ENCODE measurements at regions not wholly inside any gene's neighbourhood (a gene's known extent, or its start where the extent isn't known, plus 50 kb on each side); places are given as distances from the start of the nearest gene placed in this dataset.
"Not testable (repeated sequence)": the region's sequence is repeated elsewhere in the genome, so short reads cannot be mapped to it uniquely, and the experiment has no call there.

DNA sequence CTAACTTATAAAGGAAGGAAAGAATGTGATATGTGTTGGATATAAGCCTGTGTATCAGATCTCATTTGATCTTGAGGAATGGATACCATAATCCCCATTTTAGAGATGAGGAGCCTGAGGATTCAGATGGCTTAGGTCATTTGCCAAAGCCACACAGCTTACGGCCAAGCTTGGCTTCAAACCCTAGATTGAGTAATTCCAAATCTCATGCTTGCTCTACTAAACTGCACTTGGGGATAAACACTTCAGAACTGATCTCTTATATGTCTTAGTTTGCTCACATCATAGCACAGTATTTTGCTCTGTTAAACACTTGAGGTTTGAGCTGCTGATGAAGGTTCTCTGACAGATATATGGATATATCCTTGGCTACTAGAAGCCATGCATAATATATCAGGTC is 504.4 kb downstream of the NTRK2 start:
- no peak for DNase-seq
- intact Hi-C loops (cut with DNase I): no loop called here

DNA sequence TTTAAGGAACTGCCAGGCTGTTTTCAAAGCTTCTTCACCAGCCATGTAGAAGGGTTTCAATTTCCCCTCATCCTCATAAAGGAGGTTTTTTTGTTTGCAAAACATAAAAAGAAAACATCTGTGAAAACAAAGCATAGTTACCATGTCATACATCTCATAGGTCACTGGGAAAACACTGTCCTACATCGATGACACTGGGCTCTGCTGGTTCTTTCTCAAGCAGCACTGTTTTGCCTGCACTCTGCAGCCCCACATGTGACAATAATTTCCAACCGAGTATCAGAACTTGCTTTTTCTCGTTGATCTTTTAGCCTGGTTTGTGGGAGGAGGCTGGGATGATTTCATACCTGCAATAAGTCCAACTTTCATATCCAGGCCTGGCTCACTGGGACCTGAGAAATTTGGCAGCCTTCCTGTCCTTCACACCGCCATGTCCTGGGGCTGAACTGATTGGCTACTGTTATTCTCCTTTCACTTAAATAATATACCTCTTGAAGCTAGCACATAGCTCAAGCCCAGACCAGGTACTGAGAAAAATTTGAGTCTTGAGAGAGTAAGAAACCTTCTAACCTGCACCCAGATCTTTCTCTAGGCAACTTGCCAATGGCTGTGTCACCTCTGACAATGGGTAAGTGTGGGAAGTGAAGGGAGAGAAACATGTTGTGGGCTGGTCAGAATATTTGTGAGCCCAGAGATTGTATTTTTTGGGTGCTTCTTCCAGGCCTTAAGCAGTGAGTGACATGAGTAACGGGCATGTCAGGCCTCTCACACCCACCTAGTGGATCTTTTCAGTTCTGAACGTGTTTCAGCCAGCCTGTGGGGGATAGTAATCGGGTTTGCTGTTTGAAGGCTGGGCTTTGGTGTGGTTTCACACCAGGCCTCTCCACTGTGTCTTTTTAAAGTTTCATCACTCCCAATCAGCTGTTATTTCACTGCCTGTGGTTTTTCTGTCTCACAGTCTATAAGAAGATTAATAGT is 502.8 kb downstream of the NTRK2 start:
- intact Hi-C loops (cut with DNase I): no loop called here
- ATAC-seq (peak; percentile 64 to 68), DNase-seq (no peak)

More for the DNA sequence above, 504.4 kb downstream of the NTRK2 start:
- ATAC-seq: no peak

DNA sequence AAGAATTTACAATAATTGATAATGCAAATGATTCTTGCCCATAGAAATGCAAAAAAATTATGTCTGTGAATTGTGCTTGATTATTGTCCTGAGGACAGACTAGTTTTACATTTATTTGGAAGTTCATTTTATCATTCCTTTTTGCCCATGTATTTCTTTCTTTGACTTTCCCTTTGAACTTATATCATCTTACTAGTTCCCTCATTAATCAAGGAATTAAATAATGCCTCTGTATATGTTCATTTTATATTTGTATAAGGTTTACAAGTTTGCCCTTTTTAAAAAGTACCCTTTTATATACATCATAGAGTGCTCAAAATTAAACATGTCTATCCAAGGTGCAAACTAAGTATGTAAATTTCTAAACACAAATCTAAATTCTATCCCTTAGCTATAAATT is 501.6 kb downstream of the NTRK2 start:
- intact Hi-C loops (cut with DNase I): no loop called here
- DNase-seq: no peak
- ATAC-seq: no peak

DNA sequence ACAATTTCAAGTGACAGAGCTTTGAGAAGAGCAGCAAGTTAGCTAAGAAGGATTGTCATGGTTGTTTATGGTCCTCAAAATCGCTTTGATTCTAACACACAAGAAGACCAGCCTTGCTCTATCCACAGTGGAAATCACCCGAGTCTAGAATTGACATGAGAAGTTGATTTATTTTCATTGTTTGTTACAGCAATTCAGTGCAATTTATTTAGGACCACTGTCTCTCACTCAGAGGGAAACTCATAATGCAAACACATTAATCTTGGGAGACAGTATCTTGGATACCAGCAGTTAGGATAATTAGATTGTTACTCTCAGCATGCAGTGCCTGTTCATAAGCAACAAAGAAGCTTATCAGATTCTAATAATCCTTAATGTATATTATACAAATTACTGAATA is 498.9 kb downstream of the NTRK2 start:
- no peak for DNase-seq
- no peak for ATAC-seq
- intact Hi-C loops (cut with DNase I): no loop called here

DNA sequence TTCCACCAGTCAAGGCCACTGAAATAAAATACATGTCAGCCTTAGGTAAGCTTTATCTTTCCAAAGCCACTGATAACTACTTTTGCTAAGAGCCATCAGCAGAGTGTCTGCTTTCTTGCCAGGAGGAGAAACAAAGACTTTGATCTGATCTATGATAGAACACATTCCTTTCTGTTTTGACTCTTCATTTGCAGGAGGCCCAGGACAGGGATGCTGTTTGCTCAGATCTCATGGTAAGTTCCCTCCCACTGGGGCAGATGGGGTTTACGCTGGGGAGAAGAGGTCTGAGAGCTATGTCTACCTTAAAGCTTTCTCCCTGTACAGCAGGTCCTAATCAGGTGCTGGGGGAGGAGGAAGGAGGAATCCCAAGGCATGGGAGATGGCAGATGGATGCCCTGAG is 497.6 kb downstream of the NTRK2 start:
- ATAC-seq (no peak), DNase-seq (no peak)
- intact Hi-C loops (cut with DNase I): no loop called here

DNA sequence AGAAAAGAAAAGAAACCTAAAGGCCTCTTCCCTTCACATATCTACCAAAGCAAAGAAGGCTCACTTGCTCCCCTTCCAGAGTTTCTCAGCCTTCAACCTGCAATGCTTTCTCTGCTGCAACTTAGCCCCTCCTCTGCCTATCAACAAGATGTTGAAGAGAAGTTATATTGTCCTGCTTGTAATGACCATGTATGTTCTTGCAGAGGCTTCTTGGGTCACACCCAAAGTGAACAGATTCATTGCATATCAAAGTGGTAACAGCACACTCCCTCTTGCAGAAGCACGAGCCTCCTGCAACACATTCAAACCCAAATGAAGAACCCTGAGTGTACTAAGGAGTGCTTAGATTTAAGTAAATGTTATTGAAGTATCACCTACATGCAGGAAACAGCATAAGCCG is 494.3 kb downstream of the NTRK2 start:
- DNase-seq: no peak
- intact Hi-C loops (cut with DNase I): no loop called here

DNA sequence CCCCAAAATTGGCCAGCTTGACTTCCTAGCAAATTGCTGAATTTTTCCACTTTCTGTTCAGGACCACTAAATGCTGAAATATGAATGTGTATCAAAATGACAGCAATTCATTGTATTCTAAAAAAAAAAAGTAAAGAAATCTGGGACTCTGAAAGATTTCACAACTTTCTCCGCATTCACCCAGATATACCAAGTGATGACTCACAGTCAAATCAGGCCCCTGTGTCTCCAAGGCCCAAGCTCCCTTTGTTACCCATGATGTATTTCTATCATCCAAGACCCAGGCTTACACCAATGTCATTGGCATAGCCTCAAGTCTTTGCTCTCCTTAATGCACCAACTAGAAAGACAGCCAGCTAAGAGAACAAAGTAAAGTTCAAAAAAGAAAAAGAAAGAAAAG is 493.9 kb downstream of the NTRK2 start:
- no peak for DNase-seq
- intact Hi-C loops (cut with DNase I): no loop called here
- ATAC-seq: no peak

More for the DNA sequence above, 494.3 kb downstream of the NTRK2 start:
- ATAC-seq: no peak

DNA sequence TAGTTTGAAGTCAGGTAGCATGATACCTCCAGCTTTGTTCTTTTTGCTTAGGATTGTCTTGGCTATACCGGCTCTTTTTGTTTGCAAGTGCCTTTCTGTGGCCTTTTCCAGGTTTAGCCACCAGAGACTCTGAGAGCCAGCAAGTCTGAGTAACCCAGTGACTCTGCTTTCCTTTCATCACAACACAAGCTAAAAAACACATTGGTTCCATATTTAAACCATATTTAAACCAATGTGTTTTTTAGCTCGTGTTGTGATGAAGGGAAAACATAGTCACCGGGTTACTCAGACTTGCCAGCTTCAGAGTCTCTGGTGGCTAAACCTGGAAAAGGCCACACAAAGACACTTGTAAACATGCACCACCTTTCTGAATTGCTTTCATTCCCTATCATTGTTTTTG is 493.3 kb downstream of the NTRK2 start:
- no peak for ATAC-seq
- intact Hi-C loops (cut with DNase I): no loop called here
- no peak for DNase-seq

DNA sequence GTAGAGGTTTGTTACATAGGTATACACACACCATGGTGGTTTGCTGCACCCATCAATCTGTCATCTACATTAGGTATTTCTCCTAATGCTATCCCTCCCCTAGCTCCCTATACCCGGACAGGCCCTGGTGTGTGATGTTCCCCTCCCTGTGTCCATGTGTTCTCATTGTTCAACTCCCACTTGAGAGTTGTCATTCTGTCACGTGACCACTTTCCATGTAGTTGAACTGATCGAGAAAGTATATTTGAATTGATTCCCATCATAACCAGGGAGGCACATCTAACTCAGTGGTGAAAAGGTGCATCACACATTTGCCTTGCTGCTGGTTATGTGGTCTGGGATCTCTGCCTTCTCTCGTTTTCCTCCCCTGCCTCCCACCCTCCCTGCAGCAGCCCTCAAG is 491.4 kb downstream of the NTRK2 start:
- DNase-seq; ATAC-seq; intact Hi-C loops (cut with DNase I): not testable (repeated sequence)

DNA sequence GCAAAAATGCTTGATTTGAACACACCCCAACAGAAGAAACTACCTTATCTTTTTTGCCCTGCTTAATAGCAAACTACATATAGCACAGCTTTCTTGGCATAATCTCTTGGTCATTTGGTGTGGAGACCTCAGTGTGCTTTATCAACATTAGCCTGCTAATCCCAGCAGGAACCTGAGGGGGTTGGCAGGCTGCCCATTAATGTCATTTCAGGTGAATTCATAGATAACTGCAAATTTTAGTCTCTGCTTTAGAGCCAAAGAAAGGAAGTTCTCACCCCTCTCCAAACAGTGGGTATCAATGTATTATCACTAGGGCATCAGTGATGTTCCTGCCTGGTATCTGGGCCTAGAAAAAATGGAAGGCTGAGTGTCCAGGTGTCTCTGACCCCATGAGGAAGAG is 489.0 kb downstream of the NTRK2 start:
- ATAC-seq (no peak), DNase-seq (no peak)
- intact Hi-C loops (cut with DNase I): no loop called here

DNA sequence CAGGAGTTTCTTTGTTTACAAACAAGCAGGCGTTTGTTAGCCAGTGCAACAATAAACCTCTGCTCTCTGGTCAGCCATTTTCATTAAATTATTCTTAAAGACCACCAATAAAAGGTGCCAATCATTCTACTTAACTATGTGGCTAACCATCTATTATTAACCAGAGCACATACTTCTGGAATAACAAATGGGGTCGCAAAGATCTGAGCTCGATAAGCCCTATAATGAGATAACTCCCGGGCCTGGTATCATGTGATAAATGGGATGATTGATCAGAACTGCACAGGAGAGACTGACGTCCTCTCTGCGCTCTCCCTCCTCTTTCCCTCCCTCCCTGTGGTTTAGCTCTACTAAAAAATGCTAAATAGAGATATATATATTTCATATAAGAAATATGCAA is 488.2 kb downstream of the NTRK2 start:
- intact Hi-C loops (cut with DNase I): no loop called here
- ATAC-seq (no peak), DNase-seq (no peak)

DNA sequence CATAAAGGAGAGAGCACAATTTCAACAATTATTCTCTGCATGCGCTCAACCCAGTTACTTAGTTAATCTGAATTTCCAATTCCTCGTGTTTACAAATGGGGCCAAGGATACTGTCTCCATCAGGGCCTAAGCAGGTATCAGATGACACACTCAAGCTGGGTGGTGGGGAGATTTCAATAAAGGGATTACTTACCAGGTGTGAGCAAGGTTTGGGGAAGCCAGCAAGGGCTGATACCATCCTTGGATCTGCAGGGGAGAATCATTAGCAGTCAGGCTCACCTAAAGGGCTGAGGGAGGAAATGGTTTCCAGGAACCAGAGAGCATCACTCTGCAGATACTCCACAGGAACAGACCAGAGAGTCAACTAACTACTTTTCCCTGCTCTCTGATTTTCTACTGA is 487.1 kb downstream of the NTRK2 start:
- ATAC-seq (no peak), DNase-seq (no peak)
- intact Hi-C loops (cut with DNase I): no loop called here

DNA sequence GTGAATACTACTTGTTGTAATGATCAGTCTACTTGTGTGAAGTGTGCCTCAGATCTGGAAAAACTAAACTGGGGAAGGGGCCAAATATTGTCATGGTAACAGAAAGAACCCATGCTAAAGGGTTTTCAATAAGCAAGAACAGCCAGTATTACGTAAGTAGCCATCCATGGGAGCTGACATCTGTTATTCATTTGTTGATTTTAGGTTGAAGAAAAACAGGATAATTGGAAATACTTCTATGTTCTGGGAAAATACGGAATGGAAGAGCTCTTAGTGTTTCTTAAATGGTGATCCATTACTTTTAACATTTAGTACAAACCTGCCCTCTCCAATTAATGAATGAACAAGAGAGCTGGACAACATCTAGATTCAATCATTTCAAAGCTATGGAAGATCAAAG is 485.8 kb downstream of the NTRK2 start:
- DNase-seq (no peak), ATAC-seq (no peak)
- intact Hi-C loops (cut with DNase I): no loop called here

DNA sequence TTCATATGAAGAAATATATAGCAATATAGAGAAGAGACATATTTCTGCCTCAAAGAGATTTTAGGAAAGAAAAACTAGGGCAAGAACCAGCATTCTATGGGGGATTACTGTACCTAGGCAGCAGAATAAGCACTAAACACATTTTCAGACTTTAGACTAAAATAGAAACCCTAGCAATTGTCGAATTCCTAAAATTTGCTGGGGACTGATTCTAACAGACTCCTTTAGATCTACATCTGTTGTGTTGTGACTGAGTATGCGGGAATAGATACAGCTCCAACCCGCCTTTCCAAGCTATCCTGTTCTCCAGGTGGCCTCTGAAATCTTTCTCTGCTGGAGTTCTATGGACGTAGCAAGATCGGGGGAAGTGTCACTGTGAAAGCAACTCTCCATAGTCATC is 482.2 kb downstream of the NTRK2 start:
- DNase-seq (no peak), ATAC-seq (no peak)
- intact Hi-C loops (cut with DNase I): no loop called here

DNA sequence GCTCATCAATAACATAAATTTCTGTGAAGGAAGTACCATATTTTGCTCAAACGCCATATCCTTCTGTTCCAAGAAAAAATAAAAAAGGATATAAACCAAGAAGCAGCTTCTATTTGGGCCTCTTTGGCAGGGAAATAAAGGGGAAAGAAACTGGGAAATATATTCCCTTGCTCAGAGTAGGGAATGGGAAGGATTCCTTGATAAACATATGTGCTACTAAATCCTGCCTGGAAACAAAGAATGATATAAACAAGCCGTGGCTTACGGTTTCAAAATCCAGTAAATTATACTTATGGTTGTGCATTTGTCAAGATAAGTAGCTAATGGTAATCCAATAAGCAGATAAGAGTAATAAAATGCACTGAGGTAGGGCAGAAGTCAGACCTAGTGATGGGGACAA is 481.6 kb downstream of the NTRK2 start:
- ATAC-seq (no peak), DNase-seq (no peak)
- intact Hi-C loops (cut with DNase I): no loop called here

DNA sequence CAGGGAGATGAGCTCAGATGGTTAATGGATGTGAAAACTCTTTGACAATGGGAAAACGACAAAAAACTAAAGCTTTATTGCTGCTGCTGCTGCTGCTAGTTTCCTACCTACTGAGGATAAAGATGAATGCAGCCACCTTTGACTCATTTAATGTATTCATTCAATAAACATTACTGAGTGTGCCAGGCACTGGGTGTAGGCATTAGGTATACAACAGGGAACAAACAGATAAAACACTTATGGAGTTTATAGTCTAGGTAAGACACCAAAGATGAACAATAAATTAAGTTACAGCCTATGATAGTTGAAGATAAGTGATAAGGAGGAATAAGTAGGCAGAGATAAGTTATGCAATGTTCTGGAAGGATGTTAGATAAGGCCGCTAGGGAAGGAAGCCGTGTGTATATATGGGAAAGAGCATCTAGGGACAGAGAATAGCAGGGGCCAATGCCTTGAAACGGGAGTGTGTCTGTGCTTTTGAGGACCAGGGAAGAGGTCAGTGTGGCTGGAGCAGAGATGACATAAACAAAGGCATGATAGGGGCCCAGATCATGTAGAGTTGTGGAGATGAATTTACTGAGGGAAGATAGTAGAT is 477.6 kb downstream of the NTRK2 start:
- DNase-seq: no peak
- no peak for ATAC-seq
- intact Hi-C loops (cut with DNase I): loop anchor here in 1 of 2 donors (10.0 kb wide), 1 partner anchor 482 kb away; the partner anchor contains the start of gene NTRK2

DNA sequence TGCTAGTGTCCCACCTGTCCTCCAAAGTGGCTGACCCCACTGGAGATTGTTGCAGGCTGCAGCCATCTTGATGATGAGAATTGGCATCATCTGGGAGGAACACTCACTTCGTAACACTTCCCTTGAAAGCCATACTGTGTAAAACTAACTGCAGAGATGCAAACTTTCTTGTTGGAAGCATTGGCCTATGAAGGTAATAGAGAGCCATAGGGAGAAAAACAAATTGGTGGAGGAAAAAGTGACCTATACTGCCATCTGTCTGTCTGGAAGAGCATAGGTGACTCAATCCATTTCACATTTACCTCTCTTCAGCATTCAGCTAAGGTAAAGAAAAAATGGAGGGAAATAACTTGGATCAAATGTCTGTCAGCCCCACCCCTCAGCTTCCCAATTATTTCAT is 473.4 kb downstream of the NTRK2 start:
- ATAC-seq (peak in 1 of 2 donors; percentile 34), DNase-seq (no peak)
- intact Hi-C loops (cut with DNase I): loop anchor here in 1 of 2 donors (5.0 to 10.0 kb wide), 2 partner anchors 478 to 746 kb away; partner anchors contain the start of gene NTRK2

DNA sequence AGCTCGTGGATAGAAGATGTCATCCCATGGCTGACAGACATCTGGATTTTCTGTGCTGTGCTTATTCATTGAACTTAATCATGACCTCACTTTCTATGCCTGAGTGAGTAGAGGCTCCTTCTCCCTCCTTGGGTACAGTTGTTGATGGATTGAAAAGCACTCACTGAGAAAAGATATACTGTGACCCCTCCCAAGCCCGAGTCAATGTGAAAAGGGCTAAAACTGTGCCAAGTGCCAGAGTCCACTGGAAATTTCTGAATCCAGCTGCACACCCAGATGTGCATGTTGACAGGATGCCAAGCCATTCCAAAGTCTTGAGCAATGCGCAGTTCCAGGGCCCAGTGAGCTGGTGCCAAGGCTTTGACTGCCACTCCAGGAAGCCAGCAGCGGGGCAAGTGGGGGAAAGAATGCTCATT is 473.0 kb downstream of the NTRK2 start:
- DNase-seq (peak; percentile 21), ATAC-seq (peak in 1 of 2 donors; percentile 41)
- intact Hi-C loops (cut with DNase I): loop anchor here in 1 of 2 donors (5.0 to 10.0 kb wide), 2 partner anchors 478 to 745 kb away; partner anchors contain the start of gene NTRK2

DNA sequence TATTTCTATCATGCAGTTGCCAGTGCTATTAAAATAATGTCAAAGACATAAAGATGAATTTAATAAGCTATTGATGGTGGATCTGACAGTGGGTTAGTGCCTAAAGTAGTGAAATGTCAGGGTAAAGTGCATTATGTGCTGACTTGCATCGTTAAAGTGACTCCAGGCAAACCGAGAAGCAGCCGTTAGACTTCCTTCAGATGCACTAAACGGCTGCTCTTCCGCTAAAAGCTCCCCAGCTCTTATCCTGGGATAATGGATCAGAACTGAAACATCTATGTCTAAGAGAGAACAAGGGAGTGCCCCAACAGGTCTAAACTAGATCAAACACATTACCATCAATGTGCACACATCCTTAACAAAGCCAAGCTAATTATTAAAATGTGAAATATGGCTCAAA is 468.2 kb downstream of the NTRK2 start:
- intact Hi-C loops (cut with DNase I): no loop called here
- no peak for DNase-seq
- ATAC-seq: no peak

DNA sequence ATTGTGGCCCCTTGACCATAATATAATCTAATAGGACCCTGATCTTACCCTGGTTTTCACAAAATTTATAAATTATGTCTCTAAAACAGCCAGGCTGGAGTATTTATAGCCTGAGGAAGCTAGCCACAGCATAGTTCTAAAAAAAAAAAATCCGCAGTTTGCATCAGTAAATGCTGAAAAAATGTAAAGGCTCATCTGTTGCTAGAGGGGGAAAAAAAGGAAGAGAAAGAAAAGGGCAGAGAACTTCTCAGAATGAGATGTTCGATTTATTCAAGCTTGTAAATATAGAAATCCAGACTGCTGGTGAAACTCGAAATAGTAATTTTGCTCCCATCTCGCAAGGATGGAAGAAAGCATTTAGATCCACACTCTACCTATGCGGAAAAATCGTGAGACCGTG is 467.5 kb downstream of the NTRK2 start:
- no peak for DNase-seq
- no peak for ATAC-seq
- intact Hi-C loops (cut with DNase I): no loop called here

DNA sequence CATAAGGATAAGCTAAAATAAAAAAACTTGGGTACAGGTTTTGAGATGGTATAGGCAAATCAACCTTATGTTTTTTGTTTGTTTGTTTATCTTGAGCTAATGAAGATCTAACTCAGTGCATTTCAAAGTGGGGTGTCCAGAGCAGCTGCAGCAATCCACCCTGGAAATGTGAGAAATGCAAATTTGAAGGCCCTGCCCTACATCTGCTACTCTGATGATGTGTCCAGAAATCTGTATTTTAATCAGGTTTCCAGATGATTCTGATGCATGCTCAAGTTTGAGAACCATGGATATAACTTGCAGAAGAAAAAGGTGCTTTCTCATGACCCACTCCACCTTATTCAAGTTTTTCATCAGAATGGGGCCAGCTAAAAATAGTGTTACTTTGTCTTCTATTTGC is 467.0 kb downstream of the NTRK2 start:
- intact Hi-C loops (cut with DNase I): no loop called here
- ATAC-seq (no peak), DNase-seq (no peak)

All from left cardiac atrium (tissue), 4 donors.